H7 (cell line): ENCODE measurements at regions not wholly inside any gene's neighbourhood (a gene's known extent, or its start where the extent isn't known, plus 50 kb on each side); places are given as distances from the start of the nearest gene placed in this dataset.

Experiments
- DNase-seq: peaks from one replicate; pipeline ENCODE4 v3.0.0; 2012
- H3K27me3 ChIP-seq: 2 replicates; pipeline ENCODE4 v1.6.0; 2011; ENCODE audit warnings: mild to moderate bottlenecking, low read length; ENCODE audit not compliant: control insufficient read depth, insufficient read depth
- H3K36me3 ChIP-seq: replicated peaks from 2 replicates; pipeline ENCODE4 v1.5.1; 2011; ENCODE audit warnings: low read length; ENCODE audit not compliant: control insufficient read depth, insufficient read depth
- H3K4me3 ChIP-seq: 2 replicates; pipeline ENCODE4 v1.5.1; 2011; ENCODE audit warnings: low read depth, mild to moderate bottlenecking, control low read depth, low read length, moderate library complexity; ENCODE audit not compliant: insufficient read depth

- Histone ChIP-seq H3K36me3 (no peaks in the 10 kb centered on the region), H3K4me3 (no peak overlapping the region), H3K27me3 (no peaks in the 10 kb centered on the region)
- DNase-seq, result peak; percentile 33
Measured at GRCh38 chr12:125503128-125503527, 437.9 kb downstream of the AACS start.

- Histone ChIP-seq H3K27me3 (no peaks in the 10 kb centered on the region), H3K4me3 (no peak overlapping the region), H3K36me3 (no peaks in the 10 kb centered on the region)
- DNase-seq, result no peak
Measured at GRCh38 chr12:125509195-125509594, 444.0 kb downstream of the AACS start.

- H3K27me3 ChIP-seq, result no peaks in the 10 kb centered on the region
- H3K4me3 ChIP-seq, result no peak overlapping the region
- no peak for DNase-seq
- H3K36me3 ChIP-seq, result no peaks in the 10 kb centered on the region
Measured at GRCh38 chr12:125512541-125513298, 447.5 kb downstream of the AACS start.

- Histone ChIP-seq H3K27me3 (no peaks in the 10 kb centered on the region), H3K4me3 (no peak overlapping the region), H3K36me3 (no peaks in the 10 kb centered on the region; the same call in 1 of the 2 replicates)
- DNase-seq, result no peak
Measured at GRCh38 chr12:125515887-125516286, 450.7 kb downstream of the AACS start.

GRCh38 chr12:125518074-125518473 lies 452.8 kb downstream of the AACS start:
- Histone ChIP-seq H3K27me3 (no peaks in the 10 kb centered on the region), H3K36me3 (no peaks in the 10 kb centered on the region; the same call in 1 of the 2 replicates), H3K4me3 (no peak overlapping the region)
- DNase-seq, result peak; percentile 51

GRCh38 chr12:125519026-125519651 lies 453.9 kb downstream of the AACS start:
- Histone ChIP-seq H3K27me3 (no peaks in the 10 kb centered on the region), H3K36me3 (no peaks in the 10 kb centered on the region; the same call in 1 of the 2 replicates), H3K4me3 (no peak overlapping the region)
- DNase-seq, result no peak

GRCh38 chr12:125525879-125526278 lies 460.6 kb downstream of the AACS start:
- no peak for DNase-seq
- no peaks in the 10 kb centered on the region for H3K36me3 ChIP-seq
- no peaks in the 10 kb centered on the region for H3K27me3 ChIP-seq
- H3K4me3 ChIP-seq, result no peak overlapping the region

- DNase-seq, result no peak
- no peaks in the 10 kb centered on the region for H3K27me3 ChIP-seq
- no peak overlapping the region for H3K4me3 ChIP-seq
- no peaks in the 10 kb centered on the region for H3K36me3 ChIP-seq
Measured at GRCh38 chr12:125528281-125528680, 463.0 kb downstream of the AACS start.

GRCh38 chr12:125530201-125530600 lies 465.0 kb downstream of the AACS start:
- H3K36me3 ChIP-seq, result no peaks in the 10 kb centered on the region
- no peak overlapping the region for H3K4me3 ChIP-seq
- H3K27me3 ChIP-seq, result no peaks in the 10 kb centered on the region
- DNase-seq, result no peak

- DNase-seq, result no peak
- Histone ChIP-seq H3K27me3 (no peaks in the 10 kb centered on the region), H3K36me3 (no peaks in the 10 kb centered on the region), H3K4me3 (no peak overlapping the region)
Measured at GRCh38 chr12:125530876-125531275, 465.6 kb downstream of the AACS start.

- DNase-seq, result no peak
- no peak overlapping the region for H3K4me3 ChIP-seq
- no peaks in the 10 kb centered on the region for H3K36me3 ChIP-seq
- no peaks in the 10 kb centered on the region for H3K27me3 ChIP-seq
Measured at GRCh38 chr12:125531574-125531973, 466.3 kb downstream of the AACS start.

- peak; percentile 93 for DNase-seq
- H3K4me3 ChIP-seq, result no peak overlapping the region
- H3K36me3 ChIP-seq, result no peaks in the 10 kb centered on the region
- H3K27me3 ChIP-seq, result no peaks in the 10 kb centered on the region
Measured at GRCh38 chr12:125533434-125534029, 468.3 kb downstream of the AACS start.

GRCh38 chr12:125538401-125539199 lies 473.4 kb downstream of the AACS start:
- no peak overlapping the region for H3K4me3 ChIP-seq
- no peak for DNase-seq
- no peaks in the 10 kb centered on the region for H3K36me3 ChIP-seq
- no peaks in the 10 kb centered on the region for H3K27me3 ChIP-seq

- no peak overlapping the region for H3K4me3 ChIP-seq
- no peaks in the 10 kb centered on the region for H3K27me3 ChIP-seq
- no peaks in the 10 kb centered on the region for H3K36me3 ChIP-seq
- no peak for DNase-seq
Measured at GRCh38 chr12:125540580-125541204, 475.5 kb downstream of the AACS start.
